DMS53 treated with DMSO at 0.1 percent for 48 hours (cell line): ENCODE measurements at regions not wholly inside any gene's neighbourhood (a gene's known extent, or its start where the extent isn't known, plus 50 kb on each side); places are given as distances from the start of the nearest gene placed in this dataset.

Experiments used
- DNase-seq: peaks from one replicate; lab custom pipeline; 2025; ENCODE audit not compliant: unreplicated experiment; lab: John Stamatoyannopoulos, UW

DNA sequence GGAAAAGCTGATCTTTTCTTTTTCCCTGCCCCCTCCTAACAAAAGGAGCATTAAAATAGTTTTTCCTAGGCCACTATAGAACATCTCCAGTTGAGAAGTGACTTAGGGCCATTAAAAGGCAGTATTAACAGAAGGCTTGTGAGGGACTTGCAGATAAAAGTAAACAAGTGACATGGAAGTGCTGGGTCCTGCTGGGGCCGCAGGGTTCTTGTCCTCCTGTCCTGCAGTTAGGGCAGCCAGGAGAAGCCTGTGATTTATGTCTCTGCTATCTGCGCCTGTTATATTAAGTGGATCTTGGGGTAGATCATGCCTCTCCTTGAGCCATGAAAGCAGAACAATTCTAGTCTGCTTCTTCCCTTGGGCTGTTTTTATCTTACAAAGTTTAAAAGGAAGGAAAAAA lies 271.4 kb upstream of the C11orf87 start:
- DNase-seq: no peak

DNA sequence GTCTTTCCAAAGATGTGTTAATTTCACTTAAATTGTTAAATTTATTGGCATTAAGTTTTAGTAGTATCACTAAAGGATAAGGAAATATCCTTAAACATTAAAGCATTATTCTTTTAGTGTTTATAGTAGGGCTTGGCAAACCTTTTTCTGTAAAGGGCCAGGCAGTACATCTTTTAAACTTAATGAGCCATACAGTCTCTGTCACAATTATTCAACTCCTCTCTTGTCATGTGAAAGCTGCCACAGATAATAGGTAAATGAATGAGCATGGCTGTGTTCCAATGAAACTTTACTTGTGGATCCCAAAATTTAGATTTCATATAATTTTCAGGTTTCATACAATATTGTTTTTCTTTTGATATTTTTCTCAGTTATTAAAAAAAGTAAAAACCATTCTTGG lies 268.2 kb upstream of the C11orf87 start:
- no peak for DNase-seq

DNA sequence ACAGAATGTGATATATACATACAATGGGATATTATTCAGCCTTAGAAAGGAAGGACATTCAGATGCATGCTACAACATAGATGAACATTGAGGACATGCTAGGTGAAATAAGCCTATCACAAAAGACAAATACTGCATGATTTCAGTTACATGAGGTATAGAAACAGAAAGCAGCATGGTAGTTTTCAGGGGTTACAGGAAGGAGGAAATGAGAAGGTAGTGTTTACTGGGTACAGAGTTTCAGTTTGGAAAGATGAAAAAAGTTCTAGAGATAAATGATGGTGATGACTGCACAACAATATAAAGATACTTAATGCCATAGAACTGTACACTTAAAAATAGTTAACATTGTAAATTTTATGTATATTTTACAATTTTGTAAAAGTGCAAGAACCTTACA lies 266.7 kb upstream of the C11orf87 start:
- DNase-seq: peak; percentile 13

DNA sequence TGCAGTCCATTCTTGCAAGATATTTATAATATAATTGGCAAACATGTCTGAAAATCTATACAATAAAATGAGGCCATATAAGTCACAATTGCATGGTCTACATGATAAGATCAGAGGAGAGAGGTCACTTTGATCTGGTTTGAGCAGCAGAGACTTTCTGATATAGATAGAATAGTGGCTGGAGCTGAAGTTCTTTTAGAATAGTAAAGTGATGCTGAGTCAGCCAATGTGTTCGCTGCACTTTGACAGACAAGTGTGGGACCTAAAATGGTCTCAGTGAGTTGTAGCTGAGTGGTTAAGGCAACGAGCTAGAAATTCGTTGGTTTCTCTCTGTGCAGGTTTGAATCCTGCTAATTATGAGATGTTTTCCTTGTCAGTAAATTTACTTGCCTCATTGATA lies 257.0 kb upstream of the C11orf87 start:
- DNase-seq: no peak

DNA sequence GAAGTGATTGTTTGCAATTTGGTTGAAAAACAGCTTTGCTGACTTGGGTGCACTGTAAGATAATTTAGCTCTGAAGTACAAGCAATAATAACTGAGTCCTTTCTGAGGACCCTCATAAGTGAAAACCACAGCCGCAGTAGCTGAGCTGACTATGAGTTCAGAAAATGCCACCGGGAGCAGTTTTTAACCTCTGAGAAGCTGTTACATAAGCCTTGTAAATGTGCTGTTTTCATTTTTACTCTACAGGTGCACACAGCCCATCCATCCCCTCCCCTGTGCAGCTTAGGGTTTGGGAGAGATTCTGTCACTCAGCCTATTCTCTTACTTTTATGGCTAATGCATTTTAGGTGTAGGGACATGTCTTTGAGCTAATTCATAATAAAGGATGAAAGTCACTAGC lies 255.5 kb upstream of the C11orf87 start:
- no peak for DNase-seq

DNA sequence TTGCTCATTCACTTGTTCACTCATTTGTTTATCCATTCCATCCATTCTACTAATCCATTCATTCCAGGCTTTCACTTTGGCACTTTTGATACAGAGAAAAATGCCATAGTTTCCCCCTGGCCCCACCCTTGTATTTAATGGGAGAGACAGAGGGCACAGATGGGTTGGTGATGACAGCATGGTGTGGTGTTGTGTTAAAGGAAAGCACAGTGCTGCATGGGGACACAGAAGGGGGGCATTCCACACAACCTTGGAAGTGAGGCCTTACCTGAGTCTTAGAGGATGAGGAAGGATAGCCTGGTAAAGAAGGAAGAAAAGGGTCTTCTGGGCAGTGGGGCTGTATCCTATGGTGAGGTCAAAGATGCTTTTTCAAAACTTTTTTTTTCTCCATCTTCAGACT lies 248.5 kb upstream of the C11orf87 start:
- DNase-seq: no peak

DNA sequence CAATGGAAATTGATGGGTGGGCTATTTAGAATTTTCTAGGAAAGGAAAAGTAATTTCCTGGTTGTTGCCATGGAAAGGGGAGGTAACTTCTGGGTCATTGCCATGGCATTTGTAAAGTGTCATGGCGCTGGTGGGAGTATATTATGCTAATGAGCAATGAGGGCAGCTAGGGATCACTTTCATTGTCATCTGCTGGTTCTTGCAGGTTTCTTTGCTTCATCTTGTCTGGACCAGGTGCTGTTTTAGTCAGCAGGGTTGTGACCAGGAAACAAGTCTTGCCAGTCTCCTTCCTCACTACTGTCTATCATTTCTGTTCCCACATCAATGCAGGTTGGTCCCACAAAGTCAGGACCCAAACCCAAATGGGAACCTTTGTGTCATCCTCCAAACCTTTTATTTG lies 237.6 kb upstream of the C11orf87 start:
- no peak for DNase-seq

DNA sequence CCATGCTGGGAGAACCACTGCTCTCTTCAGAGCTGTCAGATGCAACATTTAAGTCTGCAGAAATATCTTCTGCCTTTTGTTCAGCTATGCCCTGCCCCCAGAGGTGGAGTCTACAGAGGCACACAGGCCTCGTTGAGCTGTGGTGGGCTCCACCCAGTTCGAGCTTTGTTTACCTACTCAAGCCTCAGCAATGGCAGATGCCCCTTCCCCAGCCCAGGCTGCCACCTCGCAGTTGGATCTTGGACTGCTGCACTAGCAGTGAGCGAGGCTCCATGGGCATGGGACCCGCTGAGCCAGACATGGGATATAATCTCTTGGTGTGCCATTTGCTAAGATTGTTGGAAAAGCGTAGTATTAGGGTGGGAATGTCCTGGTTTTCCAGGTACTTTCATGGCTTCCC lies 229.1 kb upstream of the C11orf87 start:
- no peak for DNase-seq

DNA sequence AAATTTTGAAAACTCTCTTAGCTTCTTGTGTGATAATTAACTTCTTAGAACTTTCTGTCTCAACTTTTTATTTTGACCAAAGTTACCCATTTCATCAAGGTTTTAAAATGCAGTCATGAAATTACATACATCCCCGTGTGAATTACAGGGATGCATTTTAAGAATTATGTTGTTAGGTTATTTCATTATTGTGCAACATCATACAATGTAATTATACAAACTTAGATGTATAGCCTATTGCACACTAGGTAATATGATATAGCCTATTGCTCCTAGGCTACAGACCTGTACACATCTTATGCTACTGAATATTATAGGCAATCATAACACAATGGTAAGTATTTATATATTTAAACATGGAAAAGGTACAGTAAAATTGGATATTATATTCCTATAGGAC lies 228.1 kb upstream of the C11orf87 start:
- no peak for DNase-seq

DNA sequence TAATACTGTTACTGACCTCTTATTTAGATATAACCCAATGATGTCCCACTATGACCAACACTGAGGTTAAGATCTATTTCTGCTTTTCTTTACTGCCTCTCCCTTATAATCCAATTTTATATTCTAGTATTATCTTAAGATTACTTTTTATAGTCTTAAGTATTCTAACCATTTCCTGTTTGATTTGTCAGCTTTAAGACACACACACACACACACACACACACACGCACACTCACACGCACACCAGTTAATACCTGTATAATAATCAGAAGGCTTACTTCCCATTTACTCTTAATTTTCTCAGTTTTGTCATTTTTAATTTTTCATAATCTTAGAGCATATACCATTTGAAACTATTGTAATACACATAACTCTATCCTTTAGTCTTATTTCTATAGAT lies 226.0 kb upstream of the C11orf87 start:
- no peak for DNase-seq

DNA sequence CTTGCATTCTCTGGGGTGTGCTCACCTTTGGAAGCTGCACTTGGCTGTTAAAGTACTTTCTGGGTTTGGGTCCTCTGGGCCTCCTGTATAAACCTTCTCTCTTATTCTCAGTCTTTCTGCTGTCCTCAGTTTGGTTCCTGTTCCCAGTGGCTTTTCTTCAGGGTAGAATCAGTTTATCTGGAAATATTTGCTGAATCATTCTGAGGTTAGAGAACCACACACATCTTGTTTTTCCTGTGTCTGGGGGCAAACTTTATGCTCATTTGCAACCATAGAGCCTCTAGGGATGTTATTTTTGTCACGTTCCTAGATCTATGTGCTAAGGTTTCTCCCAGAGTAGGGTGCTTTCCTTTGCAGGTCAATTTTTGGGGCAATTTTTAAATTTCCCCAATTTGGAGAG lies 224.3 kb upstream of the C11orf87 start:
- DNase-seq: no peak

DNA sequence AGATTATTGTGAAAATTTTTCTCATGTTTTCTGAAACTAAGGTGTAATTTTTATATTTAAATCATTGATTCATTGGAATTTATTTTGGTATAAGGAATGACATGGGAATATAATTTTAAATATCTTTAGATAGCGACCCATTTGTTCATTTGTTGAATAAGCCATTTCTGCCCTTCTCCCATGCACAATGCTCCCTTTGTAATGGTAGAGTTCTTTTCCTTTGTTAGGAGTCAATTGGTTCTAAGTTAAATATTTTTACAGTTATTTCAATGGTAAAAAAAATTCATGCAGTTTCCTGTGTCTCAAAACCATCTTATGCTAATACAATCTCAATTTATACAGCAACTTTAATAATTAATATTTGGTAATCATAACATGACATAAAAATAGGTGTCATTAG lies 218.8 kb upstream of the C11orf87 start:
- no peak for DNase-seq

DNA sequence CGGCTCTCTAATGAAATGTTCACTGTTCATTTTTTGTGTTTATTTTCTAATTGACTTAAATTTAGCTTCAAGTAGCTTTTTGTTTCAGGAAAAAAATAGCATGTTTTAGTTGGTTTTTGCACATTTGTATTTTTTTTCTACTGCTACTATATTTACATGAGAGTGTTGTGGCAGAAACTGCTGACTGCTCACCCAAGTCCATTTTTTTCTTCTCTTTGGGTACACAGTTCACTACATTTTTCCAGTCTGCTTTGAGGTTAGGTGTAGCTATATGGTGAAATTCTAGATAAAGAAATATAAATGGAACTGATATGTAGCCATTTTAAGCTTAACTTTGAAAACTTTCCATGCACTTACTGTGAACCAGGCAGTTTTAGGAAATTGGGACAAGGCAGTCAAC lies 216.7 kb upstream of the C11orf87 start:
- no peak for DNase-seq

DNA sequence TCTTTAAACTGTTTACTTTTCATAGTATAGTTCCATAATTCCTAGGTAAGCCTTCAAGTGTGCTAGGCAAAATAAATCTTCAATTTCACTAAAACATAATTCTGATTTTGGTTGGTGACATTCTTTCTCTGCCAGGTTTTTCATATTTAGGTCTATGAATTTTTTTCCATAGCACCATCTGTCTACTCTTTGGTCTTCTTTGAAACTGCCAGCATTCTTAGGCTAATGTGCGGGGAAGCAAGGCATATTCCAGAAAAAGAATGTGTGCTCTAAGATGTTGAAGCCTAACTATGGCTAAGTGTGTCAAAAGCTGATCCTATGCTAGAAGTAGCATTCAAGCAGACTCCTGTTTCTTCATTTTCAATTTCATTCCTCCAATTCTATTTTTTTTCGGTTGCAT lies 213.9 kb upstream of the C11orf87 start:
- no peak for DNase-seq

DNA sequence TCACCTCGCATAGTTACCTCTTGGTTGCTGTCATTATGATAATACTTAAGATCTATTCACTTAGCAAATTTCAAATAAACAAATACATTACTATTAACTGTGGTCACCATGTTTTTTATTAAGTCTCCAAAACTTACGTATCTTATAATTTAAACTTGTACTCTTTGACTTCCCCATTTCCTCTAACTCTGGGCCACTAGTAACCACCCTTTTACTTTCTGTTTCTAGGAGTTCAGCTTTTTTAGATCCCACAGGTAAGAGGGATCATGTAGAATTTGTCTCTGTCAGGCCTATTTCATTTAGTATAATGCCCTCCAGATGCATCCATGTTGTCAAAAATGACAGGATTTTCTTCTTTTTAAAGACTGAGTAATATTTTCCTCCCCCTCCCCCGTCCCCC lies 212.4 kb upstream of the C11orf87 start:
- no peak for DNase-seq

DNA sequence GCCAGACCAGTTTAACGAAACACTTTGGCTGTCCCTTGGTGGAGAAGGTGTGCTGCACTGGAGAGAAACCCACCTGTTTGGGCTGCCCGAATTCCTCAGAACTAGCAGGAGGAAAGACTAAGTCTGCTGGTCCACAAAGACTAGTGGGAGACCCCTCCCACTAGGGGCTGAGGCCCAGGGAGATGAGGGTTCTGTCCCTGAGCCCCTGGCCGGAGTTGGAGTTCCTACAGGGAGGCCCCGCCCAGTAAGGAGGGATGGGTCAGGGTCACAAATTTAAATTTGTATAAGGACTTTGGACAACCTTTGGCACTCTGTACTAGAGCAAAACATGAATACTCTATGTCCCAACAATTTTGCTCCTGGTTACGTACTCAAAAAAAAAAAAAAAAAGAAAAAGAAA lies 200.8 kb upstream of the C11orf87 start:
- DNase-seq: no peak

DNA sequence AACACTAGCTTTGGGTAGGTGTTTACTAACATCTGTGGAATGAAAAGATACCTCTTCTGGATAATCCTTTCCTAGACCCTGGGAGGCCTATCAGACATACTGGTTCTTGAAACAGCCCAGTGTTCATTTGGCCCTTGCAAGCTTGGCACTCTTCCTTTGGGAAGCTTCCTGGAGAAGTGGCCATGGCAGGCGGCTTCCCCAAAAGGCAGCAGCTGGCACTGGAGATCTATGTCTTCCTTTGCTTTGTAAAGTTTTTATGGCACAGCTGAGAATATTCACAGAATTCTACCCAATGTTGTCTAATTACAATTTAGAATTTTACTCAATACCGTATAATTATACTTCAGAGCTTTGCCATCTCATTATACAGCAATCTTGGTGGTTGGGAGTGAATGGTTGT lies 199.2 kb upstream of the C11orf87 start:
- DNase-seq: no peak

DNA sequence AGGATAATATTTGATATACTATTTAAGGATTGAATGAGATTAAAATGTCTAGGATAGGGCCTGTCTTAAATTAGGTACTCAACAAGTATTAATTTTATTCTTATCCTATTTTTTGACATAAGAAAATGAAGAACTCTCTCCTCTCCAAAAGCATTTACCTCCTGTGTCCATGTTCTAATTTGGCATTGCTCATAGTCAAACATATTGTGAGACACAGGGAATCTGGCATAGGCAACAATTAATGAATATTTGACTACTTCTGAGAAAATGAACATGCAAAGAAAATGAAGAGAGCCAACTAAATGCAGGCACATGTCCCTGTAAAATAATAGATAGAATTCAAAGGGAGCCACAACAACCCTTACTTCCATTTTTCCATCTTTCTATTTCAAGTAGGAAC lies 198.5 kb upstream of the C11orf87 start:
- no peak for DNase-seq

DNA sequence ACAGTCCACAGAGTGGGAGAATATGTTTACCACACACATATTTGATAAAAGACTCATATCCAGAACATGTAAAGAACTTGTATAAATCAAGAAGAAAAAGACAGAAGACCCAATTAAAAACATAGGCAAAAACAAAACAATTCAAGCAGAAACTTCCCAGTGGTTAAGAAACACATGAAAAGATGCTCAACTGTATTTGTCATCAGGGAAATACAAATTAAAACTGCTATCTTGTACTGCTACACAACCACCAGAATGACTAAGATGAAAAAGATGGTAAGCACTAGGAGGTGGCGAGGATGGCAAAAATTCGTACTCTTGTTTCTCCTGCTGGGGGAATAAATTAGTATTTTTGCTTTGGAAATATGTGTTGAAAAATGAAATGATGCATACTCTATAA lies 192.3 kb upstream of the C11orf87 start:
- DNase-seq: no peak

DNA sequence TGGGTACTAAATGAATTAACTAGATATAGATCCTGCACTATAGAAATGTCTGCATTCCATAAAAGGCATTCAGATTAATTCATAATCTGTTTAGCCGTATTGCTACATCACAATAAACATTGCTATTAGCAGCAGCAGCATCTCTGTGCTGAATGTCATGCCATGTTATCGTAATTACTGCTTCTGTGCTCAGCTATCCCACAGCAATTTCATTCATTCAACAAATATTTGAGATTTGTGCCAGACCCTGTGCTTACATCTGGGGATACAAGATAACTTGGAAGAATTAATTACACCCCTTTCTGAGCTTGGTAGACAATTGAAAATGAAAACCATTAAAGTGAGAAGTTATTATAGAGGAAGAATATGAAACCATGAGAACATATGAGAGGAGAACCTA lies 185.8 kb upstream of the C11orf87 start:
- no peak for DNase-seq

DNA sequence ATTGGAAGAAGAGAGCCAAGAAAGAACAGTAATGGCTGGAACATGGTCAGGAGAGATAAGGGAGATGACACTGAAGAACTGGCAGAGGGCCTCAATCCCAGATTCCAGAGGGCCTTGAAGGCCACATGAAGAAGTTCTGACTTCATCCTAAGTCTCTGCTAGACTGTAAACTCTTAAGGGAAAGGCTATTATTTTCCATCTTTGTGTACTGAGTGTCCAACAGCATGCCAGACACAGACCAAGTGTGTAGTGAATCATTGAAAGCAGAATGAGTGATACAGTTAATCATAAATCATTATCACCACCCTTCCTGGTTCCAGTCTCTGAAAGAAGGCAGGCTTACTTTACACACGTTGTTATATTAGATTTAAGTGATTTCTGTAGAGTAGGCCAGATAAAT lies 185.3 kb upstream of the C11orf87 start:
- no peak for DNase-seq

DNA sequence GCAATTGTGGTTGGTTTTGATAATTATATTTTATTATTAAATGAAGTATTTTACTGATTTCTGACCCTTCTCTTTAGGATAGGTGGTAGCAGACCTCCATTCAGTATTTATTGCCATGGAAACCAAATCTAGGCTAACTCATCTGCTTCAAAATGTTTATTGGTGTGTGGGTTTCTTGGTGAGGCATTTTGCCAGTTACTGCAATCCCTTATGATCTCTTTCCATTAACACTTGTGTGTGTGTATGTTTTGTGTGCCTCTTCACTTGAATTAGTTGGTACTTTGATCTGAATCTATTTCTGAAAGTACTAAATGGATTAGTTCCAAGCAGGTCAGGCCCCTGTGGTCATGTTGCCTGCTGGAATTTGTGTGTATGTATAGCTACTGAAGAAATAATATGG lies 184.4 kb upstream of the C11orf87 start:
- DNase-seq: no peak

DNA sequence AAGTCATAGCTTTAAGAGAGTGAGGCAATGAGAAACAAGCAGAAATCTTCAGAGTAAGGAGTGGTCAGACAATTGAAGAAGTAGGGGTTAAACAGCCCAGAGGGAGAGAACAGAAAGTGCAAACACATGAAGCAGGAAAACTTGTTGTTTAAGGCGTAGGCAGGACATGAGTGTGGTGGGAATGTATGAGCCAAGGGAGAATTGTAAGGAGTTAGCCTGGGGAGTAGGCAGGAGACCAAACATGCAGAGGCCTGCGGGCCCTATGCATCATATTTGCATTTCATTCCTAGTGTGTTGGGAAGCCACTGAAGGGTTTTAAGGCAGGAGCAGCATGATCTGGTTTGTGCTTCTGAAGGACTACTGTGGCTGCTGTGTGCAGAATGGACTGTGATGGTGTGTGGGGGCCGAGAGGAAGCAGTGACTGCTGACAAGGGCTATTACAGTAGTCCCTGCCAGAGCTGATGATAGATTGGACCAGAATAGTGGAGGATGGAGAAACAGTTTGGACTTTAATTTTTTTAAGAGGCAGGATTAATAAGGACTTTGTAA lies 179.9 kb upstream of the C11orf87 start:
- DNase-seq: no peak

DNA sequence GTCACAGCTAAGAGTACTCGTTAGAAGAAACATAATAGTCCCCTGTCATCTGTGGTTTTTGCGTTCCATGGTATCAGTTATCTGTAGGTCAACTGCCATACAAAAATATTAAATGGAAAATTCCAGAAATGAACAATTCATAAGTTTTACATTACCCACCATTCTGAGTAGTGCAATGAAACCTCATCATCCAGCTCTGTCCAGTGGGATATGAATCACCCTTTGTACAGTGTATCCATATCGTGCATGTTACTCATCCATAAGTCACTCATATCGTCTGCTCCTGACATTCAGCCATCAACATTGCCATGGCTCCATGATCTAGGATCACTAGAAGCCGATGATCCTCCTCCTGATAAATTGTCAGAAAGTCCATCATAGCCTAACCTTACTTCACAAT lies 174.9 kb upstream of the C11orf87 start:
- DNase-seq: no peak
